ENCODE measurements at regions not wholly inside any gene's neighbourhood (a gene's known extent, or its start where the extent isn't known, plus 50 kb on each side); places are given as distances from the start of the nearest gene placed in this dataset.

DNA sequence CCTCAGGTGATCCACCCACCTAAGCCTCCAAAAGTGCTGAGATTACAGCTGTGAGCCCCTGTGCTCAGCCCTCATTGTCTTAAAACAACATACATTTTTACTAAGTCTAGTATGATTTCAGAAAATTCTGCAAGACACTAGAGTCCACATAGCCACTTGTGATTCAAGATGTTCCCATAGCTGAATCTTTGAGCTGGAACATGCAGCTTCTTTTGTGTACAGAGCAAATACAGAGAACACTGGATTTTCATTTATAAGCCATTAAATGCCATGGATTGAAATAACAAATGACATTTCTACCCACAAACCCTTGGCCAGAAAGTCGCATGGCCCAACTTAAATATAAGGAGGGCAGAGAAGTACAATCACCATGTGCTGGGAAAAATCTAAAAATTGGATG, 1489.2 kb upstream of the GBE1 start:
- TF ChIP-seq, protein P1, sequence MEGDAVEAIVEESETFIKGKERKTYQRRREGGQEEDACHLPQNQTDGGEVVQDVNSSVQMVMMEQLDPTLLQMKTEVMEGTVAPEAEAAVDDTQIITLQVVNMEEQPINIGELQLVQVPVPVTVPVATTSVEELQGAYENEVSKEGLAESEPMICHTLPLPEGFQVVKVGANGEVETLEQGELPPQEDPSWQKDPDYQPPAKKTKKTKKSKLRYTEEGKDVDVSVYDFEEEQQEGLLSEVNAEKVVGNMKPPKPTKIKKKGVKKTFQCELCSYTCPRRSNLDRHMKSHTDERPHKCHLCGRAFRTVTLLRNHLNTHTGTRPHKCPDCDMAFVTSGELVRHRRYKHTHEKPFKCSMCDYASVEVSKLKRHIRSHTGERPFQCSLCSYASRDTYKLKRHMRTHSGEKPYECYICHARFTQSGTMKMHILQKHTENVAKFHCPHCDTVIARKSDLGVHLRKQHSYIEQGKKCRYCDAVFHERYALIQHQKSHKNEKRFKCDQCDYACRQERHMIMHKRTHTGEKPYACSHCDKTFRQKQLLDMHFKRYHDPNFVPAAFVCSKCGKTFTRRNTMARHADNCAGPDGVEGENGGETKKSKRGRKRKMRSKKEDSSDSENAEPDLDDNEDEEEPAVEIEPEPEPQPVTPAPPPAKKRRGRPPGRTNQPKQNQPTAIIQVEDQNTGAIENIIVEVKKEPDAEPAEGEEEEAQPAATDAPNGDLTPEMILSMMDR (conservative IDR thresholded peaks at IDR 0.05), result no peak
- no peak for TF ChIP-seq ZFX (IDR thresholded peaks at IDR 0.05)
